HCT116 (cell line): ENCODE measurements at regions not wholly inside any gene's neighbourhood (a gene's known extent, or its start where the extent isn't known, plus 50 kb on each side); places are given as distances from the start of the nearest gene placed in this dataset.

ENCODE experiments used
- ATAC-seq: fragments of 200-7000 bp; cut with Tn5 transposase; 2 replicates; pipeline ENCODE4 v1.9.1; 2020; ENCODE audit warnings: mild to moderate bottlenecking, moderate library complexity
- BruUV-seq: library from RNA; stranded (reverse); fragments of 400-500 nt; replicated peaks from 2 replicates; lab custom pipeline; 2021; lab: Mats Ljungman, UMichigan
- CTCF ChIA-PET: fragments of 300-600 bp; sonication (Branson Sonifier 250); formaldehyde crosslinking; loops from one replicate; lab custom pipeline; 2021; ENCODE audit warnings: antibody characterized with exemption; lab: Charles Lee
- POLR2A ChIA-PET: fragments of 300-600, 350-600 bp; sonication (Branson Sonifier 250); formaldehyde crosslinking; loops from one replicate; lab custom pipeline; 2021; ENCODE audit warnings: antibody characterized with exemption; lab: Charles Lee
- RAD21 ChIA-PET, 2 experiments: fragments of 300-600 bp; sonication (Branson Sonifier 250); formaldehyde crosslinking; loops; one replicate each; lab custom pipeline; 2023; ENCODE audit warnings: low total read pairs in 2 of 2; ENCODE audit not compliant: uncharacterized antibody in 2 of 2, unreplicated experiment in 2 of 2, low non-redundant PET in 1 of 2; lab: Charles Lee
- DNase-seq: peaks from one replicate; pipeline ENCODE4 v3.0.0-alpha.2; 2010; ENCODE audit warnings: low read depth, low spot score
- H2AFZ ChIP-seq: fragments of 200-600 bp; shearing (Covaris generic), sonication (generic); 2 replicates; pipeline ENCODE4 v1.6.1; 2017; ENCODE audit warnings: low read depth, mixed run types, mixed read lengths, antibody characterized with exemption, low read length; ENCODE audit not compliant: poor library complexity, severe bottlenecking
- H3K27ac ChIP-seq: 2 replicates; pipeline ENCODE4 v1.5.1; 2012; ENCODE audit warnings: low read depth, low read length
- H3K27me3 ChIP-seq: fragments of 200-600 bp; sonication (generic); 2 replicates; pipeline ENCODE4 v1.6.1; 2016; ENCODE audit warnings: mixed run types, low read length, mixed read lengths; ENCODE audit not compliant: insufficient read depth
- H3K36me3 ChIP-seq, 2 experiments: fragments of 200-500 bp in 1 of 2; fragments of 200-600 bp in 1 of 2; sonication (Bioruptor generic) in 1 of 2; sonication (generic) in 1 of 2; 2 replicates each; pipeline versions ENCODE4 v1.5.1 to v1.6.1; 2014 to 2016; ENCODE audit warnings: low read length in 2 of 2, inconsistent platforms in 1 of 2, mixed read lengths in 1 of 2, mixed run types in 1 of 2; ENCODE audit not compliant: insufficient read depth in 2 of 2, control insufficient read depth in 1 of 2
- H3K4me1 ChIP-seq, 2 experiments: fragments of 200-600 bp in 1 of 2; sonication (generic) in 1 of 2; 2 replicates each; pipeline versions ENCODE4 v1.5.1 to v1.6.1; 2012 to 2017; ENCODE audit warnings: low read length in 2 of 2, inconsistent platforms in 1 of 2, mild to moderate bottlenecking in 1 of 2, mixed read lengths in 1 of 2, mixed run types in 1 of 2, moderate library complexity in 1 of 2; ENCODE audit not compliant: insufficient read depth in 2 of 2, control insufficient read depth in 1 of 2
- H3K4me2 ChIP-seq: fragments of 200-600 bp; sonication (generic); 2 replicates; pipeline ENCODE4 v1.6.1; 2017; ENCODE audit warnings: mixed run types, low read length, mixed read lengths
- H3K4me3 ChIP-seq, 2 experiments: fragments of 200-600 bp in 1 of 2; sonication (generic) in 1 of 2; replicated peaks in 1 of 2; 2 replicates each; pipeline ENCODE4 v1.5.1; 2011 to 2016; ENCODE audit warnings: low read length in 2 of 2, control low read depth in 1 of 2, low read depth in 1 of 2, mild to moderate bottlenecking in 1 of 2, mixed read lengths in 1 of 2, mixed run types in 1 of 2
- H3K79me2 ChIP-seq: fragments of 200-600 bp; sonication (generic); 2 replicates; pipeline ENCODE4 v1.6.1; 2017; ENCODE audit warnings: mild to moderate bottlenecking, mixed run types, low read length, moderate library complexity, mixed read lengths; ENCODE audit not compliant: insufficient read depth
- H3K9ac ChIP-seq: fragments of 200-600 bp; sonication (generic); 2 replicates; pipeline ENCODE4 v1.6.1; 2016; ENCODE audit warnings: low read length, mixed read lengths
- H3K9me2 ChIP-seq: fragments of 200-600 bp; sonication (generic), shearing (Covaris generic); 2 replicates; pipeline ENCODE4 v1.6.1; 2017; ENCODE audit warnings: mixed run types, mild to moderate bottlenecking, moderate library complexity; ENCODE audit not compliant: insufficient read depth
- H3K9me3 ChIP-seq, 2 experiments: fragments of 200-500 bp in 1 of 2; fragments of 200-600 bp in 1 of 2; sonication (Bioruptor generic) in 1 of 2; sonication (generic) in 1 of 2; 2 replicates each; pipeline ENCODE4 v1.6.1; 2014 to 2017; ENCODE audit warnings: low read length in 2 of 2, mixed read lengths in 2 of 2, inconsistent platforms in 1 of 2, low read depth in 1 of 2, mild to moderate bottlenecking in 1 of 2, mixed run types in 1 of 2, moderate library complexity in 1 of 2; ENCODE audit not compliant: control insufficient read depth in 1 of 2, insufficient read depth in 1 of 2
- H4K20me1 ChIP-seq: fragments of 200-600 bp; sonication (generic), shearing (Covaris generic); 2 replicates; pipeline ENCODE4 v1.6.1; 2017; ENCODE audit warnings: mixed run types, mild to moderate bottlenecking, moderate library complexity; ENCODE audit not compliant: insufficient read depth
- CTCF ChIP-seq, 3 experiments: fragments of 200-600 bp in 1 of 3; sonication (generic) in 1 of 3; IDR thresholded peaks in 2 of 3; conservative IDR thresholded peaks in 1 of 3; 2 replicates each; pipeline ENCODE4 v1.5.1; 2012 to 2017; ENCODE audit warnings: low read depth in 2 of 3, low read length in 2 of 3, antibody characterized with exemption in 1 of 3, borderline replicate concordance in 1 of 3, control low read depth in 1 of 3, mild to moderate bottlenecking in 1 of 3, mixed read lengths in 1 of 3, mixed run types in 1 of 3, moderate library complexity in 1 of 3; ENCODE audit not compliant: insufficient read depth in 1 of 3
- EGR1 ChIP-seq: IDR thresholded peaks from 2 replicates; pipeline ENCODE4 v1.6.1; 2012; ENCODE audit warnings: low read depth
- ELF1 ChIP-seq: IDR thresholded peaks from 2 replicates; pipeline ENCODE4 v1.6.1; 2012; ENCODE audit warnings: low read depth, borderline replicate concordance
- EZH2 ChIP-seq: fragments of 200-600 bp; sonication (generic); IDR thresholded peaks from 2 replicates; pipeline ENCODE4 v1.6.1; 2017; ENCODE audit warnings: antibody characterized with exemption, mixed run types
- EZH2phosphoT487 ChIP-seq: fragments of 200-600 bp; IDR thresholded peaks from 2 replicates; pipeline ENCODE4 v1.6.1; 2018; ENCODE audit warnings: antibody characterized with exemption, borderline replicate concordance
- FOSL1 ChIP-seq: IDR thresholded peaks from 2 replicates; pipeline ENCODE4 v1.6.1; 2012; ENCODE audit warnings: low read depth
- JUND ChIP-seq: IDR thresholded peaks from 2 replicates; pipeline ENCODE4 v1.6.1; 2012
- POLR2A ChIP-seq: IDR thresholded peaks from 2 replicates; pipeline ENCODE4 v1.7.0; 2011; ENCODE audit warnings: borderline replicate concordance; ENCODE audit not compliant: insufficient read depth, insufficient read length; ENCODE audit errors: extremely low read depth
- RAD21 ChIP-seq: IDR thresholded peaks from 2 replicates; pipeline ENCODE4 v1.6.1; 2012; ENCODE audit warnings: low read depth, mild to moderate bottlenecking
- SP1 ChIP-seq: IDR thresholded peaks from 2 replicates; pipeline ENCODE4 v1.6.1; 2012; ENCODE audit warnings: low read depth
- SRF ChIP-seq: IDR thresholded peaks from 2 replicates; pipeline ENCODE4 v1.6.1; 2012; ENCODE audit warnings: low read depth
- ZFX ChIP-seq: fragments of 450-650 bp; IDR thresholded peaks from 2 replicates; pipeline ENCODE4 v1.6.1; 2017
- intact Hi-C: fragments of 100-400 bp; cut with micrococcal nuclease; formaldehyde crosslinking; loops from 2 replicates; pipeline ENCODE4 v1.10.0; 2022
- TF ChIP-seq, protein P1 (sequence below): IDR thresholded peaks from 2 replicates; pipeline ENCODE4 v1.6.1; 2011; ENCODE audit warnings: mild to moderate bottlenecking, low read length, moderate library complexity; ENCODE audit not compliant: insufficient replicate concordance; ENCODE audit errors: extremely low read depth

DNA sequence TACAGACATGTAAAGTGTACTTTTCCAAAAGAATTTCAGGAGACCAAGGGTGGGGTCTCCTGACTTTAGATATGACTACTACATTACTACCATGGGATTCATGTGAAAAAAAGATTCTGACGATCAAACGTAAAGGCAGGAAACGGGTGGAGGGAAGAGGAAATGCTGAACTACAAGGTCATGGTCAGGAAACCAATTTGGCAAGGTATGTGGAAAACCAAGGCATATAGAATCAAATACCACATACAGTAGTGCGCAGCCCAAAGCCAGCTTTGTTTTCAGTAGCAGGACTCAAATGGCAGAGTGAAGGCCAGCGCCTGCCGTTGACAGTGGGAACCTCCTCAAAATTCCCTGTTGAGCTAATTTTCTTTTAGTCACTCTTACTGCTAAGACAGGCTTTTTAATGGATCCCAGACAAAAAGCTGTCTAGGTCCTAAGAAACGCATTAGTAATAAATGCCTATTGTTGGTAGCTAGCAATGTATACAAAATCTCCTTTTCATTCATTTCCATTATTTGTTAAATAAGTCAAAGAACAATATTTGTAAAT is 57.6 kb upstream of the SERTAD2 start:
- no peaks in the 10 kb centered on the region; the same call in 1 of the 2 replicates for H3K9me2 ChIP-seq
- RAD21 ChIA-PET, result no interaction called here
- no peak overlapping the region for H2AFZ ChIP-seq
- H3K79me2 ChIP-seq, result peaks cover 12% of the 10 kb centered on the region
- no peaks in the 10 kb centered on the region for H3K27me3 ChIP-seq
- no peaks in the 10 kb centered on the region for H4K20me1 ChIP-seq
- intact Hi-C loops, result no loop called here
- H3K36me3 ChIP-seq, result no peaks in the 10 kb centered on the region
- no TSS peak for BruUV-seq
- H3K4me1 ChIP-seq, result no peaks in the 10 kb centered on the region
- no peak overlapping the region for H3K9ac ChIP-seq
- POLR2A ChIA-PET, result no interaction called here
- ATAC-seq (no peak), DNase-seq (no peak)
- no peak overlapping the region for H3K4me3 ChIP-seq
- CTCF ChIA-PET, result no interaction called here
- H3K27ac ChIP-seq, result no peak overlapping the region
- TF ChIP-seq JUND (no peak), CTCF (IDR thresholded peaks at IDR 0.05 in 2 of 3, conservative IDR thresholded peaks at IDR 0.05 in 1 of 3; ENCODE audit: borderline replicate concordance in 1 of 3, insufficient read depth in 1 of 3, low read depth in 2 of 3, low read length in 2 of 3) (no peak), ELF1 (no peak), SP1 (no peak), FOSL1 (no peak), EZH2 (no peak), SRF (no peak), ZFX (no peak), RAD21 (no peak), EZH2phosphoT487 (no peak), POLR2A (no peak), EGR1 (no peak)
- TF ChIP-seq, protein P1, sequence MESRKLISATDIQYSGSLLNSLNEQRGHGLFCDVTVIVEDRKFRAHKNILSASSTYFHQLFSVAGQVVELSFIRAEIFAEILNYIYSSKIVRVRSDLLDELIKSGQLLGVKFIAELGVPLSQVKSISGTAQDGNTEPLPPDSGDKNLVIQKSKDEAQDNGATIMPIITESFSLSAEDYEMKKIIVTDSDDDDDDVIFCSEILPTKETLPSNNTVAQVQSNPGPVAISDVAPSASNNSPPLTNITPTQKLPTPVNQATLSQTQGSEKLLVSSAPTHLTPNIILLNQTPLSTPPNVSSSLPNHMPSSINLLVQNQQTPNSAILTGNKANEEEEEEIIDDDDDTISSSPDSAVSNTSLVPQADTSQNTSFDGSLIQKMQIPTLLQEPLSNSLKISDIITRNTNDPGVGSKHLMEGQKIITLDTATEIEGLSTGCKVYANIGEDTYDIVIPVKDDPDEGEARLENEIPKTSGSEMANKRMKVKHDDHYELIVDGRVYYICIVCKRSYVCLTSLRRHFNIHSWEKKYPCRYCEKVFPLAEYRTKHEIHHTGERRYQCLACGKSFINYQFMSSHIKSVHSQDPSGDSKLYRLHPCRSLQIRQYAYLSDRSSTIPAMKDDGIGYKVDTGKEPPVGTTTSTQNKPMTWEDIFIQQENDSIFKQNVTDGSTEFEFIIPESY, result no peak
- no peak overlapping the region for H3K4me2 ChIP-seq
- no peaks in the 10 kb centered on the region for H3K9me3 ChIP-seq
